ENCODE measurements at regions not wholly inside any gene's neighbourhood (a gene's known extent, or its start where the extent isn't known, plus 50 kb on each side); places are given as distances from the start of the nearest gene placed in this dataset.

DNA sequence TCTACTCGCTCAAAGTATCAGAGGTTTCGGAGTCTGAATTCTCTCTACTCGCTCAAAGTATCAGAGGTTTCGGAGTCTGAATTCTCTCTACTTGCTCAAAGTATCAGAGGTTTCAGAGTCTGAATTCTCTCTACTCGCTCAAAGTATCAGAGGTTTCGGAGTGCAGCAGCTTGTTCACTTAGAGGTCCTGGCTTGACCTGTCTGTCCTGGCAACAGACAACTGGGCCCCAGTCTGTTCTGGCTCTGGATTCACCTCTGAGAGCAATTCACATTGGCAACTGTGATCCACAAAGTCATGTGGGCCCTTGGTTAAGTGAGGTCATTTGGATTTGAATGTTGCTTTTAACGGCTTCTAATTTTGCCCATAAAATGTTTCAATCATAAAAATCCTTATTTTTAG, 63.9 kb upstream of the ST8SIA6 start:
- TF ChIP-seq CTCF (IDR thresholded peaks at IDR 0.05 in 8 of 11, conservative IDR thresholded peaks at IDR 0.05 in 3 of 11) (no peak), POLR2AphosphoS5 (IDR thresholded peaks at IDR 0.05) (no peak)
